Fibroblast of skin of right quadriceps (primary cell): ENCODE measurements at regions not wholly inside any gene's neighbourhood (a gene's known extent, or its start where the extent isn't known, plus 50 kb on each side); places are given as distances from the start of the nearest gene placed in this dataset.
A peak's percentile ranks its signal among the peaks of the same experiment; 100 is the strongest.
"Not testable (repeated sequence)": the region's sequence is repeated elsewhere in the genome, so short reads cannot be mapped to it uniquely, and the experiment has no call there.

Experiments
- DNase-seq: peaks from one replicate; pipeline ENCODE4 v3.0.0-alpha.2; 2013

DNA sequence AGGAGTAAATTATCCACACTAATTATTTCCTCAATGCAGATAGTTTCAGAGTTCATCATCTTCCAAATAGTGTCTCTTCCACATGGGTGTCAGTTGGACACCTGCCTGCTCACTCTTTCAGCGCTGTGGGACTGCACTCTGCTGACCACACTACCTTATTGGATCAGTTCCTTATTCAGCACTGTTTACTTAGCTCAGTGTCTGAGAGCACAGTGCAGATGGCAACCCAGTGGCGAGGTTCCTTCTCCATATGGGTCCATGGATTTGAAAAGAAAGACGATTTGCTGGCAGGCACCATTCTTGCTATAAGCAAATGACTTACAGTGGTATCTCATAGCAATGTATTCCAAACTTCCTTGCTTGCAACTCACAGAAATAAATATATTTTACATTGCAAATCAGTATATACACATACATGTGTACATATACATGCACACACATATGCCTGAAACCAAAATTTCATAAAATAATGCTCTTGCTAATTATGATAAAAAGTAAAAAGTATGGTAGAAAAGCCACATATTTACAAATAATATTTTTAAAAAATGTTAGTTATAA, 354.8 kb downstream of the INSIG2 start:
- DNase-seq, result no peak

DNA sequence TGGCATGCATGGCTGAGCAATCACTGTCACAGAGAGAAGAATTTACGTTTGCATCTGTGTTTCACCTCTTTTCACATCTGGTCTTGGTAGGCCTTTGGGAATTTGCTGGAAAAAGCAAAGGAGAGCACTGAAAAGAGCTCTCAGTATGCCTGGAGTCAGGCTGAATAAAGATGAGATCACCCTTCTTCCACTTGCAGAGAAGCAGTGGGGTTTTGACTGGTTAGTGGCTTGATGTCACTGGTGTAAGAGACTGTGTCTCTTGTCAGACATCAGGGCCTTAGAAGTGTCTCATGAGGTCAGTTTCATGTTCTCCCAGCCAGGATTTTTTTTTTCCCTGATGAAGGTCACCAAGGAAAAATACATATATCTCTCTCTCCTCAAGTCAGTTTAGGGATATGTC, 353.8 kb downstream of the INSIG2 start:
- no peak for DNase-seq

DNA sequence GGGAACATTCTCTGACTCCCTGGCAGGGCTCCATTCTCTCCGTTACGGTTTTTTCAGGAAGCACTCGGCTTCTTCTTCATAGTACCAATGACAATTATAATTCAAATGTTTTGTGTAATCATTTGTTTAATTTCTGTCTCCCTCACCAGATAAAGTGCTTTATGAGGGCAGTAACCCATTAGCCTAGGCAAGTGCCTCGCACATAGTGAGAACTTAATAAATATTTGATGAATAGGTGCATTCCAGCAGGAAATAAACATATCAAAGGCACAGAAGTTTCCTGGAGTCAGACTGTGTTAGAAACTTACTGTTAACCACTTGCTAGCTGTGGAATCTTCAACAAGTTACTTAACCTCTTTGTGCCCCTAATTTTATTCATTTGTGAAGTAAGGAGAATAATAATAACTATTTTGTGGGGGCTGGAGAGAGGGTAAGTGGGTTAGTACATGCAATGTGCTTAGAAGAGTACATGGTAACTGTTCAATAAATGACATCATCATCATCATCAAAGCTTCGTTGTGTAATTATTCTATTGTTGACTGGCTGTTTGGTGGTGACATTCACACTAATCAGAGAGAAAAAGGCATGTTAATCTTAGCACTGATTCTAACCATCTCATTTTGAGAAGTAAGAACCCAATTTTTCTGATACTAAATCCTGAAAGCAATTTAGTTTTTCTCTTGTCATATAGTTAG, 352.3 kb downstream of the INSIG2 start:
- DNase-seq, result no peak

DNA sequence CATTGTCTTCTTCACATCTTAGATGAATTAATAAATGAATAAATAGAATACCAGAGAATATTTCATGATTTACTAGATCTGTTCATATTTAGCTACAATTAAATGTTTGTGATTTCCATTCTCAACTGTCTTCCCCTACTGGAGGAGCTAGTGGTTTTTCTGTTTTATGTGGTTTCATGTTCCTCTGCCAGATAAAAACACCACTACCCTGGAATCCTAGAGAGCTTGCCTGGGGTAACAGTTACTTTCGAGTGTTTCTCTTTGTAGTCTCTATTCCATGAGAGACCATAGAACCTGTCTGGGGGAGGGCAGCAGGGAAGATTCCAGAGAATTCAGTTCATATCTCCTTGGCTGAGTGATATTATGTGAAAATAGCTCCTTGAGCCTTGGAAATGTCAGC, 349.2 kb downstream of the INSIG2 start:
- DNase-seq, result no peak

DNA sequence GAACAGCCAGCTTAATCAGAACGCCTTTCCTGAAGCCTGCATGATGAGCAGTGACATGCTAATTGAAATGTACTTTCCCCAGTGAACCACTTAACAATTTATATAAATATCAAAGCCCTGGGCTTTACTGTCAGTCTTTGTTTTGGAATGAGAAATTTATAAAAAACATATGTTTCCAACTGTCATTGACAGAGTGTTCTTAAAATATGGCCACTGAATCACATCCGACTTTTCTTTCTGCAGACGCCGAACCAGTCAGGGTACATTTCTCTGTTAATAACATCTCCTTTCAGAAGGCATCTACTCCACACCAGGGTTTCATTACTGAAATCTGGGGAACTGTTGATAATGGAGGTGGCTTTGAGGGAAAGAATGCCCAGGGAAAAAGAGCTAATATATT, 343.7 kb downstream of the INSIG2 start:
- DNase-seq, result peak; percentile 77

DNA sequence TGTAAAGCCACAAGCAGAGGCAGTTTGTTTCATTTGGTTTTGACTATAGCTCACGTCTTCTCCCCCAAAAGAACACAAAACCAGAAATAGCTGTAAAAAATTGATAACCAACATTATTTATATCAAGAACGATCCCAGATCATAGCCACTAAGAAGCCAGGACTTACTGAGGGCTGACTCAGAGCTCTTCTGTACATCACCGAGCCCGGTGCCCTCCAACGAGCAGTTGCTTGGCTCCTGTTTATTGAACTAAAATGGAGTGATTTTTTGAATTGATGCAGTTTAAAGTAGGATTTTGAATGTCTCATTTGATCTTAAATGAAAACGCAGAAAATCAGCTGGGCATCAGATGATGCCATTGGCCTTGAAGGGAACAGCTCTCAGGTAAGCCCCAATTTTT, 343.3 kb downstream of the INSIG2 start:
- no peak for DNase-seq

DNA sequence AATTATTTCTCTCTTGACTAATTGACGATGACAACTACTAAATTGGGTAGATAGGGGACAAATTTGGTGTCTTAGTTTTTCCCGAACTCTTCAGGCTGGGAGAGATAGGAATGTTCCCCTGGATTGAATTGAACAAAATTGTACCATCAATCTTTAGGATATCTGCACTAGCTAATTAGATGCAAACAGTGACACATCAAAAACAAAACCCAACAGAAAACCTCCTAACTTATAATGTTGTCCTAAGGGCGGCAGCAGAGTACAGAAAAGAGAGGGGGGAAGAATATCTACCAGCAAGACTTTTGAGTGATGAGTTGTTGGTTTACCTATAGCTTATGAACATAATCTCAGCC, 342.9 kb downstream of the INSIG2 start:
- peak; percentile 68 for DNase-seq

DNA sequence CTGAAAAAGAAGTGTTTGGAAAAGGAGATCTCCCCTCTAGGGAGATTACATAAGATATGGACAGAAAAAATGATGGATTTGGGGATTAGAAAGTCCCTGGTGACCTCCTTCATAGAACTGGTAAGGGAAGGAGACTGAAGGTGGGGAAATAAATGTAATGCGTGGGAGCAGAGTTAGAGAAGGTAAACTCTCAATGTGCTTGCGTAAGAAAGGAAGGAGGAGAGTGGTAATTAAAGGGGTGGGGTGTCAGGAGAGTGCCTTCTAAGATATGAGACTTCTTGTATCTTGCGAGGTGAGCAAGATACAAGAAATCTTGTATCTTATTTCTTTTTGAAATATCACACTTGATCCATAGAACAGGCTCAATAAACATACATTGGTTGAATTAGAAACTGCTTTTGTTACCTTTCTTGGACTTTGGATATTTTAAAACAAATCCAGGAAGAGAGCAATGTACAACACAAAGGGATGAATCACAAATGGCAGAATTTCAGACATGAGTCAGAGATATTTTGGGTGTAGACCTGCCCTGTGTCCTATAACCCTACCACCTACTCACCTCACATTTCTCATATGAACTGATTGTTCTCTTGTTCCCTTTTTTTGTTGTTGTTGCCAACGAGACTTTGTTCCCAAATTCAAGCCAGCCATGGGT, 342.4 kb downstream of the INSIG2 start:
- peak; percentile 66 for DNase-seq

DNA sequence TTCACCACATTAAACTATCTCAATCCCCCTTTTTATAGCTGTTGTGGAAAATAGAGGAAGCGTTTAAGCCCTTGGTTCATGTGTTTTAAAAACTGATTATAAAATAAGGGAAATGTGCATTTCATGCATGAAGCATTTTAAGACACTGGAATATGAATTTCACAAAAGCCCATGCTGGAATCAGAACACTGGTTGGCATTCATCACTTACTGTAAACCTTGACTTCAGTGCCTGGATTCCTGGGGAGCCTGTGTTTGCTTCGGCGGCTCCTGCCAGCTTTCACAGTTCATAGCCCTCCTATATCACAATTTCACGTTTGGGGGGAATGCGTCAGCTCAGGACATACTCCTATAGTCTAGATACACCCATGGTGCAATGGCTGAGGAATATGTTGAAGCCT, 336.9 kb downstream of the INSIG2 start:
- no peak for DNase-seq

DNA sequence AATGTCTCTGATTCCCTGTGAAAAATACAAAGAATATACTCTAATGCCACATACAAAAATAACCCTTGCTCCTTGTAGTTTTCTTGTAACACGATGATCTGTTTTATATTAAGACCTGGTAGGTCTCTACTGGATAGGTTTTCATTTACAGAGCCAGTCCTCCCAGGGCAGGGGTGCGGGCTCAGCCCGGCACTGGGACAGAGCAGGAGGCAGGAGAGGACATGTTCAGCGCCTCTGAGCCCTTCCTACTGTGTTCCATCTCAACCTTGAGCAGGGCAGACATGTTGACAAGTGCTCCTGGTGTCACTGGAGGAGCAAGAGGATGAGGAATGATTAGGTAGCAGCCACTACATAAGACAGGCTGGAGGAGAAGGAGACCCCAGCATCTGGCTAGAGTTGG, 335.5 kb downstream of the INSIG2 start:
- no peak for DNase-seq

DNA sequence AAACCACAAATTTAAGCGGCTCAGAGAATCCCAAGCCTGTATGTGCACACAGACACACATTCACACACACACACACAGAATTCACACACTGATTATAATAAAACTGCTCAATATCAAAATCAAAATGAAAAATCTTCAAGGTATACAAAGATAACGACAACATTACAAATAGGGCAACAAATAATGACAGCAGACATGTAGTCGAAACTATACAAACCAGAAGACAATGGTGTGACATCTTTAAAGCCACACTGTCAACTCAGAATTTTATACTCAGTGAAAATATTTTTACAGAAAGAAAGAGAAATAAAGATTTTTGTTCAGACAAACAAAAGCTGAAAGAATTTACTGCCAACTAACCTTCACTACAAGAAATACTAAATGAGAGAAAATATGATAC, 333.4 kb downstream of the INSIG2 start:
- no peak for DNase-seq

DNA sequence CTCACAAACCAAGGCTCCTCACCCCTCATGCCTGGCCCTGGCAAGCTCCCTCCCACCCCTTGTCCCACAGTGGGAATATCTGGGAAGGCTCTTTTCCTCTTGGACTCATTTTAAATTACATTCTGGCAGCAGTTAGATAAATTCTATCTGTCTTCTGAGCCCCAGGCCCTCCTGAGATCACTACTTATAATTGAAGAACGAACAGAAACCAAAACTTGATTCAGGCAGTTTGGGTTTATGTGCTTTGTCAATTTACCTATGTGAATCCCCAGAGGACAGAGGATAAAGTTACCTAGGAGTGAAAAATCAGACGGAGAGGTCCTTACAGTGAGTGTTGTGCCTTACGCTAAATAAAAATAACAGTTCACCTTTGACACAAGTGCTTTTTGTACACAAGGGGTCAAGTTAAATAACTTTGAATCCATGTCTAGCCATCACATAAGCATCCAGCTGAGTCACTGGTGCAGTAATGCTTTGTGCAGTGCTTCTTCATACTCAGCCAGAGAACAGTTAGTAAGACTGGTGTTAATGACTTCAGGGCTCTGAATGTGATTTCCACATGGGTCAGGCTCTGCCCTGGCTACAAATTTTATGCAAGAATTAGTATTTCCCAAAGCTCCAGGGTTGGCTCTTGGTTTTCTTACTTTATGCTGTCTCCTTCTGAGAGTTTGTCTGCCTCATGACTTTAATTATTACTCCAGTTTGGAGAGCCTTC, 329.3 kb downstream of the INSIG2 start:
- peak; percentile 53 for DNase-seq

DNA sequence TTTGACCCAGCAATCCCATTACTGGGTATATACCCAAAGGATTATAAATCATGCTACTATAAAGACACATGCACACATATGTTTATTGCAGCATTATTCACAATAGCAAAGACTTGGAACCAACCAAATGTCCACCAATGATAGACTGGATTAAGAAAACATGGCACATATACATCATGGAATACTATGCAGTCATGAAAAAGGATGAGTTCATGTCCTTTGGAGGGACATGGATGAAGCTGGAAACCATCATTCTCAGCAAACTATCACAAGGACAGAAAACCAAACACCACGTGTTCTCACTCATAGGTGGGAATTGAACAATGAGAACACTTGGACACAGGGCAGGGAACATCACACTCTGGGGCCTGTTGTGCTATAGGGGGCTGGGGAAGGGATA, 326.9 kb downstream of the INSIG2 start:
- not testable (repeated sequence) for DNase-seq

DNA sequence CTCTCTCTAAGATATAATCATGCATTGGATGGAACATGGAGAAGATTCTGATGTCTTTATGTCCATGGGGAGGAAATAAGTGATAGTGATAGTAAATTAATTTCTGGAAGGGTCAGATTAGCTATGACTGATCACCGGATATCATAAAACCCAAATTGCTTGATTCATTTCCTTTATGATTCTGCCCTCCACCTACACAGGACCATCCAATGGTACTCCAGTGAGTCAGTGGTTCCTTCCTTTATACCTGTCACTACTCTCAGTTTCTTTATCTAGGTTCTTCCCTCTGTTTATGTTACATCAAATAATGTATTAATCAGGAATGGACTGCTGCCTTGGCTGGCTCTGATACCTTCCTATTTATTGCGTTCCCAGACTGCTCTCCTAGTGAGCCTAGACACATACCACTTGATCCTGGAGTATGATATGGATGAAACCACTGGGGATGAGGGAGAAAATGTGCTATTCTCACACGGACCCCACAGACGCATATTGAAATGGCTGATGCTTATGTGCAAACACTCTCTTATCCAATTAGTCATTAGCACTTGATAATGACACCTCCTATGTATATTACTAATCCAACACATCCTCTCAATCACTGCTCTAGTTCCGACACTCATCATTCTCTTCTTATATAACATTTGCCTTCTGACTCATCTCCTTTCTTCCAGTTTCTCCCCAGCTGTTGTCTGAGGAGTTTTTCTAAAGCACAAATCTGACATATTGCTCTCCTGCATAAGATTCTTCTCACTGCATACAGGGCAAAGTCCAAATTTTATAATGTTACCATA, 315.6 kb downstream of the INSIG2 start:
- DNase-seq, result no peak

DNA sequence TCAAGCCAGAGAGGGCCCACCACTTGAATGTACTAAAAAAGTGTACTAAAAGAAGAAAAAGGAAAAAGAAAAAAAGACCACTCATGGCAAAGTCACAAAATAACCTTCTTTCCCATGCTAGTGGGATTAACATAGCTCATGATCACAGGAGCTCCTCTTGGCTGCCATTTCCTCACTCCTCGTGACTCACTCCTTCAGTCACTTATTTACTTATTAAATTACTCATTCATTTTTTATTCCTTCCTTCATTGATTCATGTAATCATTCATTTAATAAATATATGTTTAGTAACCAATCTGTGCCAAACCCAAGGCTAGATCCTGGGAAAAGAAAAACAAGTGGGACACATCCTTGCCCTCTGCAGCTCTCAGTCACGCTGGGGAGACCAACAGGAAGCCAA, 300.5 kb downstream of the INSIG2 start:
- peak; percentile 67 for DNase-seq

DNA sequence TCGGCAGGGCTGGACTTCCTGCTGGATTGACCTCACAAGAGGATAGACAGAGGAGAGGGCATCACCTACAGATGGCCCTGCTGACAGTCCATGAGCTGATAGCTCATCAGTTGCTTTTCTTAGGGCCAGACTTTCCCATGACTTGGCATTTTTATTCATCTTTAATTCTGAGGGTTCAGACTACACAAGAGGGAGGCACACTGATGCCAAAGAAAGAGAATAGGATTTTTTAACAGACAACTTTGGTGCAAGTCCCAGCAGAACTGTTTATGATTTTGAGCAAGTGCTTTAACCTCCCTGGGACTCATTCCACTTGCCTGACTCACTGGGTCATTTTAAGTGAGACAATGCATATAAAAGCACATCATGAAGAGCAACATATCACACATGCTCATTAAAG, 299.2 kb downstream of the INSIG2 start:
- DNase-seq, result peak; percentile 82

DNA sequence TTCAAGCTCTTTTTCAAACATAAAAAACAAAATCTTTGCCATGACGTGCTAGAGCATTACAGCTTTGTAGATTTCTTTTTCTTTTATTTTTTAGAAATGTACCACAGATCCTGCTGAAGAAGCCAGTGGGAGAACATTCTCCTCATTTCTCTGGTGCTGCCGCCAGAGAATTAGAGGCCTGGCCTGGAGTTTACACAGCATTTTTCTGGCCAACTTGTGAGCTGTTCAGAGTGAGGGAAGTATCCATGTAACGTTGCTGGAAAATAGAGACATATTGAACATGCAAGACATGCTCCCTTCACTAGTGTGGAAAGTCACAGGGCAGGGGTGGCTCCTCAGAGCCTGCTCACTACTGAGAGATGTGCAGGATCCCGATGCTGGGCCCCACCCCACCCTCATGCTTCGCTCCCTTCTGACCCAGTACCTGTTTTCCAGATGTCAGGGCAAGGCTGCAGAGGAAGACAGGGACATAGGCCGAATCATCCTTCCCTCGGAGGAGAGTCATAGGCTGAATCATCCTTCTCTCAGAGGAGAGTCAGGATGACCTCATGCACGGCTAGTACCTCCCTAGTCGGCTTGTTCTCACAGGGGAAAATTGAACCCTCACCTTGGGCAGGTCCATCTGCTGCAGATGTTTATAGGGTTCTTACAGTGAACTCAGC, 298.5 kb downstream of the INSIG2 start:
- peak; percentile 81 for DNase-seq

DNA sequence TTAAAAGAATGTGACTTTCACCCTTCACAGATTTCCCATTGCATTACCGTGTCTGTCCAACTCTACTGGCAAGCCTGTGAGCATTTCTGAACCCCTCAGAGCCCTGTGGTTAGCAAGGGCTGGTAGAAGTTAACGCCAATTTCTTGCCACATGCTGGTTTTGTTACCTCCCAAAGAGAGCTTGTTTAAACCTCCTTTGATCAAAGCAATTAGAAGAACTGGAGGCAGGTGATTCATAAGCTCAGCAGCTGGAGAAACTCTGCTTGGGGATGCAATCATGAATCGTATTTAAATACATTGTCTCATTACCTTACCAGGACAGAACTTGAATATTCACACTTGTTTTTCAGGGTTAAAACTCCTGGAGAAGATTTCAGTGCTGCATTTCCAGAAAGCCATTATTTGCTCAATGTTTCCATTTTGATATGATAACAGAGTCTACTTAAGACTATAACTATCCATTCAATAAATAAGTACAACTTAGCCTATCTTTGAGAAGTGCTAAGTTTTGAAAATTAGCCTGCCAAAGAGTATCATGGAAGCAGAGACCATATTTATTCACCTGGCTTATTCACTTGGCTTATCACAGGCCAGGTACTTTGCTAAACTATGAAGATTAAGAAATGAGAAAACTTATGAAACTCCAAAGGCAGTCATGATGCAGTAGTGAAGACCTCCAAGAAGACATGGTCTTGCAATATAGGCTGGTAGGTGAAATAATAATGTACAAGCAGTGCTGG, 292.8 kb downstream of the INSIG2 start:
- DNase-seq, result peak; percentile 14

DNA sequence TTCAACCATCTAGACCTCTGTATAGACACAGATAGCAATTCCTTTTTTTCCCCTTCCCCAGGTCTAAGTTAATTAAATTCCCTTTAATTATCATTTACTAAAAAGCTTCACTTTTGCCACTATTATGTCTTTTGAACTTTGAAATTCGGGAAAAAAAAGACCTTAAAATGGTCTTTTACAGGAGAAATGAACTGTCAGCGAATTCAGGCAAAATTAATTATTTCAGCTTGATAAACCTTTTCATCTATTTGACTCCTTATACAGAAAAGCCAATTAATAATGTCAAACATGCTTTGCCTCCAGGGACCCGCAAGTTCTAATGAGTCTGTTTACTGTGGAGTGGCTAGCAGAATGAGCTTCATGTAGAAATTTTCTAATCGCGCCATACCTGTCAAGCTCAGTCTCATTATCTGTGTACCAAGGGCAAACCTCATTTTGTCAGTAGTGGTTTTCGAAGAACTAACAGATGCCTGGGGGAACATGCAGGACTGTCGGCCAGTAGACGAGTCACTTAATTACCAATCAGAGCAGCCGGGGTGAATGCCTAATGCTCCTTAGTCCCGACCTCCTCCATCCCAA, 287.7 kb downstream of the INSIG2 start:
- DNase-seq, result no peak

DNA sequence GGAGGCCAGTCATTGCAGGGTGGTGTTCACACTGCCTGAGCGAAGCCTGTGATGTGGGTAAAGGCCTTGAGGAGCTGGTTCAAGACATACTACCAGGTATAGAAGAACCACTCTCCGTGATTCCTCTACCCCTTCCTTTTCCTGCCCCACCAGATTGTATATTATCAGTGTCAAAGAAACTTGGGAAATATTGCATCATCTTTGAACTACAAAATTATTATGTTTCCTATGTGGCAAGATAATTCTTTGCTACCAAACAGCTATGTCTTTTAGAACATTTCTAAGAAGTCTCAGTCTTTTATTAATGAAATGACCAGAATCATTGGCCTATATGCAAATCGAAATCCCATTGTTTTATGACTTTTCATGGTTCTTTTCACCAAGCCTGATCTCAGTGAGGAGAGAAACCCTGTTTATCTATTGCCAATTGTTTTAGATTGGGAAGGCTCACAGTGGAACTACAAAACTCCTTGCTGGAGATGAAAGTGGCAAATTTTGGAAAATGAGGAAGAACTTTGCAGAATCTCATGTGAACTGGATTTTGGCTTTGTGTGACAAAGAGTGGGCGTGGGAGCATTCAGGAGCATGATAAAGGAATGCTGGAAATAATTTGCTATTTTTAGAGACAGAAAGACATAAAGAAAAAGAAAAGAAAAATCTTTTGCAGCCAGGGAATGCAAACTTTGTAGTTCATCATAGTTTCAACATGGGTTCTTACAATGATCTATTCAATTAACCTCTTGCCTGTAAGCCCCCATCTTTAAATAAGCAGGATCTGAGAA, 286.9 kb downstream of the INSIG2 start:
- DNase-seq, result peak; percentile 40
